HepG2 (cell line): ENCODE measurements at regions not wholly inside any gene's neighbourhood (a gene's known extent, or its start where the extent isn't known, plus 50 kb on each side); places are given as distances from the start of the nearest gene placed in this dataset.

ENCODE experiments used
- ATAC-seq: fragments of 200-7000 bp; cut with Tn5 transposase; 3 replicates; pipeline ENCODE4 v1.9.1; 2020; ENCODE audit warnings: mild to moderate bottlenecking, moderate library complexity
- BruUV-seq: library from RNA; stranded (reverse); fragments of 400-500 nt; replicated peaks from 2 replicates; lab custom pipeline; 2021; lab: Mats Ljungman, UMichigan
- CTCF ChIA-PET: fragments of 300-600 bp; formaldehyde crosslinking; extraction: SDS; loops from one replicate; lab custom pipeline; 2021; ENCODE audit warnings: low total read pairs, inconsistent platforms, low intra/inter-chr PET ratio; lab: Yijun Ruan, JAX
- POLR2A ChIA-PET: fragments of 350-600 bp; sonication (Branson Sonifier 250); formaldehyde crosslinking; loops from one replicate; lab custom pipeline; 2020; ENCODE audit warnings: antibody characterized with exemption, inconsistent platforms; lab: Yijun Ruan, JAX
- DNase-seq: peaks from one replicate; pipeline ENCODE4 v3.0.0-alpha.2; 2015; ENCODE audit warnings: low spot score
- FAIRE-seq: peaks from 3 replicates; lab custom pipeline; 2011; peaks lifted over from hg19 to GRCh38; lab: Jason Lieb, UNC
- H2AFZ ChIP-seq: one replicate; pipeline ENCODE4 v1.6.1; 2011; ENCODE audit warnings: low read length, inconsistent platforms
- H3K27ac ChIP-seq: fragments of 300-600 bp; 3 replicates; pipeline ENCODE4 v1.8.0; 2011; ENCODE audit warnings: mixed run types, mild to moderate bottlenecking, mixed read lengths, low read length, inconsistent platforms; ENCODE audit not compliant: insufficient read depth; ENCODE audit errors: extremely low read length
- H3K27me3 ChIP-seq, 2 experiments: fragments of 200-600 bp in 1 of 2; 2 replicates in 1 of 2; 3 replicates in 1 of 2; pipeline versions ENCODE4 v1.6.0 to v1.8.0; 2011; ENCODE audit warnings: low read length in 2 of 2, mild to moderate bottlenecking in 2 of 2, moderate library complexity in 2 of 2, inconsistent platforms in 1 of 2; ENCODE audit not compliant: insufficient read depth in 2 of 2, control insufficient read depth in 1 of 2
- H3K36me3 ChIP-seq, 2 experiments: fragments of 200-600 bp in 1 of 2; replicated peaks in 1 of 2; 2 replicates in 1 of 2; 3 replicates in 1 of 2; pipeline versions ENCODE4 v1.5.1 to v1.8.0; 2011; ENCODE audit warnings: low read length in 2 of 2, inconsistent platforms in 1 of 2; ENCODE audit not compliant: insufficient read depth in 2 of 2, control insufficient read depth in 1 of 2
- H3K4me1 ChIP-seq: 2 replicates; pipeline ENCODE4 v1.5.1; 2012; ENCODE audit warnings: low read length, inconsistent platforms; ENCODE audit not compliant: insufficient read depth
- H3K4me2 ChIP-seq: 2 replicates; pipeline ENCODE4 v1.6.0; 2011; ENCODE audit warnings: low read depth, low read length, inconsistent platforms
- H3K4me3 ChIP-seq, 3 experiments: fragments of 200-600 bp in 1 of 3; sonication (generic), shearing (Covaris generic) in 1 of 3; replicated peaks in 1 of 3; 2 replicates each; pipeline ENCODE4 v1.5.1; 2011 to 2016; ENCODE audit warnings: low read length in 3 of 3, inconsistent platforms in 2 of 3, low read depth in 2 of 3, mild to moderate bottlenecking in 2 of 3, control low read depth in 1 of 3, mixed read lengths in 1 of 3; ENCODE audit not compliant: insufficient read depth in 1 of 3
- H3K79me2 ChIP-seq: one replicate; pipeline ENCODE4 v1.6.1; 2011; ENCODE audit warnings: low read length, inconsistent platforms; ENCODE audit not compliant: insufficient read depth
- H3K9ac ChIP-seq: 2 replicates; pipeline ENCODE4 v1.6.0; 2011; ENCODE audit warnings: mild to moderate bottlenecking, low read depth, low read length, inconsistent platforms; ENCODE audit not compliant: insufficient read depth
- H3K9me3 ChIP-seq: 2 replicates; pipeline ENCODE4 v1.5.1; 2012; ENCODE audit warnings: mild to moderate bottlenecking, low read length
- H4K20me1 ChIP-seq: 2 replicates; pipeline ENCODE4 v1.6.0; 2011; ENCODE audit warnings: inconsistent platforms, mild to moderate bottlenecking, low read length, moderate library complexity; ENCODE audit not compliant: insufficient read depth
- HDAC1 ChIP-seq: sonication (generic); formaldehyde crosslinking; IDR thresholded peaks from 2 replicates; pipeline ENCODE4 v1.5.1; 2020; ENCODE audit warnings: mild to moderate bottlenecking, missing genetic modification reagents
- KLF6 ChIP-seq: IDR thresholded peaks from 2 replicates; pipeline ENCODE4 v1.8.0; 2016; ENCODE audit warnings: missing biosample characterization, missing genetic modification reagents
- MED1 ChIP-seq: sonication (generic); formaldehyde crosslinking; IDR thresholded peaks from 2 replicates; pipeline ENCODE4 v1.4.0; 2020; ENCODE audit warnings: missing genetic modification reagents
- PHF20 ChIP-seq: sonication (generic); formaldehyde crosslinking; IDR thresholded peaks from 2 replicates; pipeline ENCODE4 v1.5.0; 2020; ENCODE audit warnings: mild to moderate bottlenecking, missing genetic modification reagents
- TP53 ChIP-seq: sonication (generic); formaldehyde crosslinking; conservative IDR thresholded peaks from 2 replicates; pipeline ENCODE4 v1.4.0; 2020; ENCODE audit warnings: missing genetic modification reagents
- YEATS2 ChIP-seq: sonication (generic); formaldehyde crosslinking; IDR thresholded peaks from 2 replicates; pipeline ENCODE4 v1.4.0; 2020; ENCODE audit warnings: missing genetic modification reagents, borderline replicate concordance
- ZNF136 ChIP-seq: sonication (generic); formaldehyde crosslinking; IDR thresholded peaks from 2 replicates; pipeline ENCODE4 v1.8.1; 2022; ENCODE audit warnings: low read depth, mild to moderate bottlenecking, moderate library complexity, missing genetic modification reagents
- ZNF224 ChIP-seq: sonication (generic); formaldehyde crosslinking; IDR thresholded peaks from 2 replicates; pipeline ENCODE4 v1.5.0; 2020; ENCODE audit warnings: mild to moderate bottlenecking, missing genetic modification reagents
- ZNF230 ChIP-seq: sonication (generic); formaldehyde crosslinking; IDR thresholded peaks from 2 replicates; pipeline ENCODE4 v1.4.0; 2020; ENCODE audit warnings: mild to moderate bottlenecking, missing genetic modification reagents
- ZNF570 ChIP-seq: sonication (generic); formaldehyde crosslinking; IDR thresholded peaks from 2 replicates; pipeline ENCODE4 v1.4.0; 2020; ENCODE audit warnings: mild to moderate bottlenecking, missing genetic modification reagents, borderline replicate concordance
- ZNF83 ChIP-seq: sonication (generic); formaldehyde crosslinking; IDR thresholded peaks from 2 replicates; pipeline ENCODE4 v1.4.0; 2020; ENCODE audit warnings: missing genetic modification reagents, mild to moderate bottlenecking, borderline replicate concordance
- WGBS: methylation state at CpG from one replicate; pipeline ENCODE4 v1.1.6; 2017; ENCODE audit warnings: low lambda C conversion rate; 5-methylcytosine and 5-hydroxymethylcytosine counted together
- in situ Hi-C: cut with HindIII; loops from 2 replicates; pipeline ENCODE4 v1.10.0; 2017; ENCODE audit warnings: low pct_unique_long_range_greater_than_20kb; ENCODE audit not compliant: extremely low pct_ligation_motif_present
- intact Hi-C: fragments of 100-400 bp; cut with micrococcal nuclease; formaldehyde crosslinking; loops from one replicate; pipeline ENCODE4 v1.10.0; 2022; ENCODE audit not compliant: unreplicated experiment
- TF ChIP-seq, protein P1 (sequence below), 2 experiments: fragments of 450-650 bp in 1 of 2; sonication (generic) in 1 of 2; formaldehyde crosslinking; IDR thresholded peaks; 2 replicates each; pipeline versions ENCODE4 v1.5.0 to v1.8.0; 2020 to 2022; ENCODE audit warnings: mild to moderate bottlenecking in 1 of 2, missing genetic modification reagents in 1 of 2
- TF ChIP-seq, protein P2 (sequence below): sonication (generic); formaldehyde crosslinking; conservative IDR thresholded peaks from 2 replicates; pipeline ENCODE4 v1.4.0; 2020; ENCODE audit warnings: missing genetic modification reagents

DNA sequence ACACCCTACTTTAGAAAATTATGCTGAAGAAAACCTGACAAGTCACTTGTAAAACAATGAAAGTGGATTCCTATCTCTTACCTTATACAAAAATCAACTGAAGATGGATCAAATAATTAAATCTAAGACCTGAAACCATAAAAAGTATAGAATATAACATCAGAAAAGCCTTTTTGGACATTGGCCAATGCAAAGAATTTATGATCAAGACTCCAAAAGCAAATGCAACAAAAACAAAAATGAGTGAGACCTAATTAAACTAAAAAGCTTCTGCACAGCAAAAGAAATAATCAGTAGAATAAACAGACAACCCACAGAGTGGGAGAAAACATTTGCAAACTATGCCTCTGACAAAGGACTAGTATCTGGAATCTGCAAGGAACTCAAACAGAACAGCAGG is 303.0 kb upstream of the CDH9 start (continued):
- TF ChIP-seq, protein P1, sequence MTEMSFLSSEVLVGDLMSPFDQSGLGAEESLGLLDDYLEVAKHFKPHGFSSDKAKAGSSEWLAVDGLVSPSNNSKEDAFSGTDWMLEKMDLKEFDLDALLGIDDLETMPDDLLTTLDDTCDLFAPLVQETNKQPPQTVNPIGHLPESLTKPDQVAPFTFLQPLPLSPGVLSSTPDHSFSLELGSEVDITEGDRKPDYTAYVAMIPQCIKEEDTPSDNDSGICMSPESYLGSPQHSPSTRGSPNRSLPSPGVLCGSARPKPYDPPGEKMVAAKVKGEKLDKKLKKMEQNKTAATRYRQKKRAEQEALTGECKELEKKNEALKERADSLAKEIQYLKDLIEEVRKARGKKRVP (CRISPR knock-in tag; IDR thresholded peaks at IDR 0.05), result no peak
- TF ChIP-seq PHF20 (CRISPR knock-in tag) (no peak), ZNF570 (no peak), ZNF136 (no peak), ZNF230 (no peak), HDAC1 (no peak)
- TF ChIP-seq, all 625 proteins: peak for 0

DNA sequence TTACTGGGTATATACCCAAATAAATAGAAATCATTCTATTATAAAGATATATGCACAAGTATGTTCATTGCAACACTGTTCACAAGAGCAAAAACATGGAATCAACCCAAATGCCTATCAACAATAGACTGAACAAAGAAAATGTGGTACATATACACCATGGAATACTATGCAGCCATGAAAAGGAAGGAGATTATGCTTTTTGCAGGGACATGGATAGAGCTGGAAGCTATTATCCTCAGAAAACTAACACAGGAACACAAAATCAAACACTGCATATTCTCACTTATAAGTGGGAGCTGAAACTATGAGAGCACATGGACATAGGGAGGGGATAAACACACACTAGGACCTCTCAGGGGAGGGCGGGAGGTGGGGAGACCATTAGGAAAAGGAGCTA is 298.4 kb upstream of the CDH9 start:
- Histone ChIP-seq H3K9ac (no peak overlapping the region), H3K9me3 (no peaks in the 10 kb centered on the region), H4K20me1 (no peaks in the 10 kb centered on the region), H3K4me3 (no peak overlapping the region), H3K4me1 (no peaks in the 10 kb centered on the region), H3K27me3 (no peaks in the 10 kb centered on the region), H2AFZ (no peak overlapping the region), H3K79me2 (no peaks in the 10 kb centered on the region), H3K36me3 (no peaks in the 10 kb centered on the region), H3K4me2 (no peak overlapping the region), H3K27ac (no peak overlapping the region)
- in situ Hi-C loops, result no loop called here
- ATAC-seq (no peak), DNase-seq (no peak), FAIRE-seq (no peak)
- intact Hi-C loops, result no loop called here
- 0% methylated on average over 1 of the region's 1 CpG for WGBS
- ChIA-PET CTCF (no interaction called here), POLR2A (no interaction called here)
- BruUV-seq, result no TSS peak
- TF ChIP-seq MED1 (CRISPR knock-in tag) (no peak), ZNF224 (CRISPR knock-in tag) (no peak), KLF6 (CRISPR knock-in tag) (no peak), TP53 (CRISPR knock-in tag) (no peak), YEATS2 (CRISPR knock-in tag) (no peak), ZNF83 (CRISPR knock-in tag) (no peak)
- TF ChIP-seq, protein P2, sequence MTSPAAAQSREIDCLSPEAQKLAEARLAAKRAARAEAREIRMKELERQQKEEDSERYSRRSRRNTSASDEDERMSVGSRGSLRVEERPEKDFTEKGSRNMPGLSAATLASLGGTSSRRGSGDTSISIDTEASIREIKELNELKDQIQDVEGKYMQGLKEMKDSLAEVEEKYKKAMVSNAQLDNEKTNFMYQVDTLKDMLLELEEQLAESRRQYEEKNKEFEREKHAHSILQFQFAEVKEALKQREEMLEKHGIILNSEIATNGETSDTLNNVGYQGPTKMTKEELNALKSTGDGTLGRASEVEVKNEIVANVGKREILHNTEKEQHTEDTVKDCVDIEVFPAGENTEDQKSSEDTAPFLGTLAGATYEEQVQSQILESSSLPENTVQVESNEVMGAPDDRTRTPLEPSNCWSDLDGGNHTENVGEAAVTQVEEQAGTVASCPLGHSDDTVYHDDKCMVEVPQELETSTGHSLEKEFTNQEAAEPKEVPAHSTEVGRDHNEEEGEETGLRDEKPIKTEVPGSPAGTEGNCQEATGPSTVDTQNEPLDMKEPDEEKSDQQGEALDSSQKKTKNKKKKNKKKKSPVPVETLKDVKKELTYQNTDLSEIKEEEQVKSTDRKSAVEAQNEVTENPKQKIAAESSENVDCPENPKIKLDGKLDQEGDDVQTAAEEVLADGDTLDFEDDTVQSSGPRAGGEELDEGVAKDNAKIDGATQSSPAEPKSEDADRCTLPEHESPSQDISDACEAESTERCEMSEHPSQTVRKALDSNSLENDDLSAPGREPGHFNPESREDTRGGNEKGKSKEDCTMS (CRISPR knock-in tag), result no peak
